ENCODE measurements at regions not wholly inside any gene's neighbourhood (a gene's known extent, or its start where the extent isn't known, plus 50 kb on each side); places are given as distances from the start of the nearest gene placed in this dataset.

DNA sequence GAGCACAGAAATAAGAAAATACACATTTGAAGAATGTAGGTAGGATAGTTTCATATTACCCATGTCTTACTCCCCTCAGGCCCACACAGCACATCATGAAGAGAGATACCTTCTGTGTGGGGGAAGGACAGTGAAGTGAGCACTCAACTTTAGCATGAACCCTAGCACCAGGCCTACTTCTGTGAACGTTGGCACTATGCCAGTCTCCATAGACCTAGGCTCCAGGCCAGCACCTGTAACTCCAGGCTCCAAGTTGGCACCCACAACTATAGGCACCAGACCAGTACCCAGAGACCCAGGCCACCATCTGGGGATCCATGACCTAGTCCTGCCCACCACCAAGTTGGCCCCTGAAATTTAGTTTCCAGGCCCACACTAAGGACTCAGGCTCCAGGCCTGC, 410.9 kb downstream of the INSC start:
- Histone ChIP-seq H3K79me2 (ENCODE audit: low read length) (no peaks in the 10 kb centered on the region), H3K27ac (ENCODE audit: low read length) (no peak overlapping the region), H3K4me3 (ENCODE audit: low read length) (no peak overlapping the region), H4K20me1 (ENCODE audit: insufficient read depth, low read length) (no peaks in the 10 kb centered on the region), H3K4me2 (ENCODE audit: low read length) (no peak overlapping the region), H3K36me3 (replicated peaks; ENCODE audit: low read depth, low read length) (peaks cover 4% of the 10 kb centered on the region), H3K9me3 (ENCODE audit: insufficient read depth, low read length) (peaks cover 18% of the 10 kb centered on the region; the same call in 1 of the 2 replicates), H2AFZ (ENCODE audit: low read depth, low read length) (no peak overlapping the region), H3K9ac (ENCODE audit: low read length) (no peak overlapping the region), H3K27me3 (ENCODE audit: low read depth, low read length) (0 out of 2 replicates have a peak, but pooled peaks cover 2% of the 10 kb centered on the region), H3K4me1 (ENCODE audit: low read length) (no peaks in the 10 kb centered on the region)
- TF ChIP-seq CTCF (IDR thresholded peaks at IDR 0.05; ENCODE audit: low read depth, low read length) (no peak), EZH2phosphoT487 (IDR thresholded peaks at IDR 0.05; ENCODE audit: low read depth) (no peak)

- Histone ChIP-seq H3K4me1 (ENCODE audit: low read length) (no peaks in the 10 kb centered on the region), H3K9ac (ENCODE audit: low read length) (no peak overlapping the region), H2AFZ (ENCODE audit: low read depth, low read length) (no peak overlapping the region), H3K27me3 (ENCODE audit: low read depth, low read length) (0 out of 2 replicates have a peak, but pooled peaks cover 2% of the 10 kb centered on the region), H3K4me3 (ENCODE audit: low read length) (no peak overlapping the region), H3K9me3 (ENCODE audit: insufficient read depth, low read length) (peaks cover 17% of the 10 kb centered on the region; the same call in 1 of the 2 replicates), H3K36me3 (replicated peaks; ENCODE audit: low read depth, low read length) (peaks cover 4% of the 10 kb centered on the region), H3K79me2 (ENCODE audit: low read length) (no peaks in the 10 kb centered on the region), H3K4me2 (ENCODE audit: low read length) (no peak overlapping the region), H4K20me1 (ENCODE audit: insufficient read depth, low read length) (no peaks in the 10 kb centered on the region), H3K27ac (ENCODE audit: low read length) (no peak overlapping the region)
- no peak for TF ChIP-seq EZH2phosphoT487 (IDR thresholded peaks at IDR 0.05; ENCODE audit: low read depth)
- TF ChIP-seq CTCF (IDR thresholded peaks at IDR 0.05; ENCODE audit: low read depth, low read length), result no peak
These were observed 411.3 kb downstream of the INSC start for GRCh38 chr11:15526032-15526431.

- Histone ChIP-seq H3K9ac (ENCODE audit: low read length) (no peak overlapping the region), H3K9me3 (ENCODE audit: insufficient read depth, low read length) (peaks cover 13% of the 10 kb centered on the region; the same call in 1 of the 2 replicates), H3K4me2 (ENCODE audit: low read length) (no peak overlapping the region), H3K27me3 (ENCODE audit: low read depth, low read length) (no peaks in the 10 kb centered on the region), H3K4me3 (ENCODE audit: low read length) (no peak overlapping the region), H2AFZ (ENCODE audit: low read depth, low read length) (no peak overlapping the region), H4K20me1 (ENCODE audit: insufficient read depth, low read length) (no peaks in the 10 kb centered on the region), H3K79me2 (ENCODE audit: low read length) (no peaks in the 10 kb centered on the region), H3K27ac (ENCODE audit: low read length) (no peak overlapping the region), H3K4me1 (ENCODE audit: low read length) (no peaks in the 10 kb centered on the region), H3K36me3 (replicated peaks; ENCODE audit: low read depth, low read length) (peaks cover 4% of the 10 kb centered on the region)
- TF ChIP-seq CTCF (IDR thresholded peaks at IDR 0.05; ENCODE audit: low read depth, low read length) (no peak), EZH2phosphoT487 (IDR thresholded peaks at IDR 0.05; ENCODE audit: low read depth) (no peak)
These were observed 412.2 kb downstream of the INSC start for GRCh38 chr11:15526859-15527450.

DNA sequence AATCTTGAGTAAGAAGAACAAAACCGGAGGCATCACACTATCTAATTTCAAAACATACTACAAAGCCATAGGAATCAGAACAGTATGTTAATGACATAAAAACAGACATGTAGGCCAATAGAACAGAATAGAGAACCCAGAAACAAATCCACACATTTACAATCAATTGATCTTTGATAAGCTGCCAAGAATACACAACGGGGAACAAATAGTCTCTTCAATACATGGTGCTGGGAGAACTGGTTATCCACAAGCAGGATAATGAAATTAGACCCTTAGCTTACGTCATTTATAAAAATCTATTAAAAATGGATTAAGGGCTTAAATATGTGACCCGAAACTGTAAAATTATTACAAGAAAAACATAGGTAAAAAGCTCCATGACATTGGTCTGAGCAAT, 417.7 kb downstream of the INSC start:
- H3K79me2 ChIP-seq (ENCODE audit: low read length), result no peaks in the 10 kb centered on the region
- H3K9ac ChIP-seq (ENCODE audit: low read length), result no peak overlapping the region
- H3K27me3 ChIP-seq (ENCODE audit: low read depth, low read length), result no peaks in the 10 kb centered on the region
- no peak overlapping the region for H3K4me3 ChIP-seq (ENCODE audit: low read length)
- H3K4me2 ChIP-seq (ENCODE audit: low read length), result no peak overlapping the region
- no peaks in the 10 kb centered on the region for H3K9me3 ChIP-seq (ENCODE audit: insufficient read depth, low read length)
- H4K20me1 ChIP-seq (ENCODE audit: insufficient read depth, low read length), result no peaks in the 10 kb centered on the region
- TF ChIP-seq CTCF (IDR thresholded peaks at IDR 0.05; ENCODE audit: low read depth, low read length) (no peak), EZH2phosphoT487 (IDR thresholded peaks at IDR 0.05; ENCODE audit: low read depth) (no peak)
- H3K36me3 ChIP-seq (replicated peaks; ENCODE audit: low read depth, low read length), result no peaks in the 10 kb centered on the region
- H2AFZ ChIP-seq (ENCODE audit: low read depth, low read length), result no peak overlapping the region
- H3K4me1 ChIP-seq (ENCODE audit: low read length), result no peaks in the 10 kb centered on the region
- H3K27ac ChIP-seq (ENCODE audit: low read length), result no peak overlapping the region
